UCSD-AML1 (cell line): ENCODE measurements at regions not wholly inside any gene's neighbourhood (a gene's known extent, or its start where the extent isn't known, plus 50 kb on each side); places are given as distances from the start of the nearest gene placed in this dataset.
A peak's percentile ranks its signal among the peaks of the same experiment; 100 is the strongest.
"Not testable (repeated sequence)": the region's sequence is repeated elsewhere in the genome, so short reads cannot be mapped to it uniquely, and the experiment has no call there.

Experiments used
- DNase-seq: peaks from one replicate; lab custom pipeline; 2025; ENCODE audit not compliant: unreplicated experiment; lab: John Stamatoyannopoulos, UW

GRCh38 chrX:84856791-84857190 lies 146.9 kb upstream of the APOOL start:
- not testable (repeated sequence) for DNase-seq

DNA sequence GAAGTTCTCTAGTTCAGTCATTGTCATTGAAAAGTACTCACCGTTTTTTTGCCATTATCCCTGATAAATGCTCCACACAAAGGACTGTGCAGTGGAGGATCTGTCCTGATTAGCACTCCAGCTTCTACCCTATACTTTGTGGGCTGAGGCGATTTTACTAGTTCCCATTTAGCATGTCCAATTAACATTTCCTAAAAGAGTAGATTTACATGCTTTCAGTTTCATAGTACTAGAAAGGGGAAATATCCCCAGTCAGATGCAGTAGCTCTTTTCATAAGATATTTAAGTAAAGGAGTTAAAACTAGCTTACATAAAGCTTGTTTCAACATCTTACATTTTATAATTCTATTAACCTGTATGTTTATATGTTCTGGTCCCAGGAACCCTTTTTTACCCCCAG lies 144.9 kb upstream of the APOOL start:
- not testable (repeated sequence) for DNase-seq

DNA sequence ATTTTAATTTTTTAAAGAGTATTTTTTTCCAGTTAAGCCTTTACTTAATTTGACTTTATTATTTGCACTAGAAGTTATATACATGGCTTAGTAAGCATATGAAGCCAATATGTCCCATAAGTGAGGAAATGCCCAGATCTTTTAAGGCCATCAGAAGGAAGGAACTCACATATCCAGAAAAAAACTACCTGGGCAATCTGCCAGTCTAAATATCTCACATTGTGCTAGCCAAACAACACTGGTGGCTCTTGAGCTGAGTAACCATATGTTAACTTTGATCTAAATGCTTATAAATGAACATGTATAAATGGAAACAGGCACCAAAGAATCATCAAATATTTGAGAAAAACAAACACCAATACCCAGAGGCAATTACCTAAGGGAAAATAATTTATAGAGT lies 138.6 kb upstream of the APOOL start:
- DNase-seq = no peak

DNA sequence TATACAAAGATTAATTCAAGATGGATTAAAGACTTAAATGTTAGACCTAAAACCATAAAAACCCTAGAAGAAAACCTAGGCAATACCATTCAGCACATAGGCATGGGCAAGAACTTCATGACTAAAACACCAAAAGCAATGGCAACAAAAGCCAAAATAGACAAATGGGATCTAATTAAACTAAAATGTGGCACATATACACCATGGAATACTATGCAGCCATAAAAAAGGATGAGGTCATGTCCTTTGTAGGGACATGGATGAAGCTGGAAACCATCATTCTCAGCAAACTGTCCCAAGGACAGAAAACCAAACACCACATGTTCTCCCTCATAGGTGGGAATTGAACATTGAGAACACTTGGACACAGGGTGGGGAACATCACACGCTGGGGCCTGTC lies 133.4 kb upstream of the APOOL start:
- DNase-seq = not testable (repeated sequence)

- not testable (repeated sequence) for DNase-seq
Observed at GRCh38 chrX:84872160-84872771, 131.4 kb upstream of the APOOL start.

DNA sequence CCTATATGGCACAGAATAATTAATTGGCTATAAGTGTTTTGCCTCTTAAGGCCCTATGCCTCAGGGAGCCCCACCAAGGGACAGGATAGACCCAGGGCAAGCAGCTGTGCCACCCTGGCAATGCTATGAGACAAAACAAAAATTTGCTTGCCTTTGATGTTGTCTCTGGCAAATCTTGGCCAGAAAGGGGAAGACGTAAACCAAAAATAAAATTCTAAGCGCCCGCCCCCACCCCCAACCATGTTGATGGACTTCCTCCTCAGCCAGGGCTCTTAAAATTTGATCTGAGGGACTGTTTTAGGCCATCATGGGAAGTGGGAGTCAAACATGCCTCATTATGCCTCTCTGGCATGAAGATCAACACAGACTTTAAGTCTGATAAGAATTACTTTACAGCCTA lies 130.5 kb upstream of the APOOL start:
- peak; percentile 14 for DNase-seq

GRCh38 chrX:84876876-84877275 lies 126.8 kb upstream of the APOOL start:
- no peak for DNase-seq

DNA sequence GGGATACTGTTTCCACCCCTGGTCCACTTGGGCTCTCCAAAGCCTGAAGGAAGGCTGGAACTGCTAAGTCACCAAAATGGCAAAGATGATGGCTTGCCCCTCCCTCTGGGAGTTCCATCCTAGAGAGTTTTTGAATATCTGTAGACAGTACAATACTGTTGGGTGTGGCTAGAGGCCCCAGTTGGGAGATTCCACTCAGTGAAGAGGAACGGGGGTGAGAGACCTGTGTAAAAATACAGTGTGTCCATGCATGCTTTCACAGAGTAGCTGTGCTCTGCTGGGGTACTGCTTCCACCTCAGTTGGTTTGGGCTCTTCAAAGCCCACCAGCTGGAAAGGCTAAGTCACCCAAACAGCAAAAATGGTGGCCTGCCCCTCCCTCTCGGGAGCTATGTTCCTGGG lies 109.8 kb upstream of the APOOL start:
- DNase-seq = no peak

GRCh38 chrX:84907324-84907968 lies 96.2 kb upstream of the APOOL start:
- no peak for DNase-seq

GRCh38 chrX:84909151-84909550 lies 94.5 kb upstream of the APOOL start:
- no peak for DNase-seq

DNA sequence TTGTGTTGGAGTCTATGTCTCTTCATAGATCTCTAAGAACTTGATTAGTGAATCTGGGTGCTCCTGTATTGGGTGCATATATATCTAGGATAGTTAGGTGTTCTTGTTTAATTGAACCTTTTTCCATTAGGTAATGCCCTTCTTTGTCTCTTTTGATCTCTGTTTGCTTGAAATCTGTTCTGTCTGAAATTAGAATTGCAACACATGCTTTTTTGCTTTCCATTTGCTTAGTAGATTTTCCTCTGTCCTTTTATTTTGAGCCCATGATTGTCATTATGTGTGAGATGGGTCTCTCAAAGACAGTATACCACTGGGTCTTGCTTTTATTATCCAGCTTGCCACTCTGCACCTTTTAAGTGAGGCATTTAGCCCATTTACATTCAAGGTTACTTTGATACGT lies 79.1 kb upstream of the APOOL start:
- DNase-seq = no peak

DNA sequence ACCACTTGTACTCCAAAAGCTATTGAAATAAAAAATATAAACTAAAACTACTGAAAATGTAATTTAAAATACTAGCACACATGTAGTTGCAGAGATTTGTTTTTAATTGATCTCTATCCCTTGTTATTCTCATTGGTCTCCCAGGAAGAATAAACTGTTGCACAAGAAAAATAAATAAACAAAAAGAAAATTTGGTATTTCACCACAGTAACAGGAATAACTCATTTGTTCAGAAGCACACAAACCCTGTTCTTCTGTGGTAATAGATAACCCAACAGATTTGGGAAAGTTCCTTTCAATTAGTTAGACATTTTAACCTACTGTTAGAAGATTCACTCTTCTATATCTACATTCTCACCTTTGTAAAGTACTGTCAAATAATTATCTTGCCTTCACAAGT lies 70.9 kb upstream of the APOOL start:
- no peak for DNase-seq

DNA sequence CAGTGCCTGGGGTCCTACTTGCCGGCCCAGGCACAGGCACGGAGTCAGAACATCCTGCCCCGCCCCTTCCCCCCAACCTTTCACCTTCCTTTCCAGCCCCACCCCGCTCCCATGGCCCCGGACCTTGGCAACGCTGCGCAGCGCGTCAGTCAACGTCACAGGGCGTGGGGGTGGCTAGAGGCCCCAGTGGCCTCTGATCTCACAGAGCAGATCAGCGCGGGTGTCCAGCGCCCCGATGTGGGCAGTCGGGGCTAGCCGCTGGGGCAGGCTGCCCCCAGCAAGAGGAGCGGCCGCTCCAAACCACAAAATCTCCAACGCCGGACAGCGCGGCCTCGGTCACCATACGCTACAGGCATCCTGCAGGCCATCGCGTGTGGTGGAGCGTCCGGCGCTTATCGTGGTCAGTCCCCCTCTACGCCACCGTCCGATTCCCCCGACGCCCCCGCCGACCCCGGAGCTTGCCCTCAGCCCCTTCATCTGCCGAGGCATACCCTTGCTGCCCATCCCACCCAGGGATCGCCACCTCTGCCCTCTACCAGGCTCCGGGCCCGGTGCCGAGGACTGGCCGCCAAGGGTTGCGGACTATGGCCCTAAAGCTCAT lies 69.6 kb upstream of the APOOL start:
- no peak for DNase-seq
